GM12878 (cell line): ENCODE measurements at regions not wholly inside any gene's neighbourhood (a gene's known extent, or its start where the extent isn't known, plus 50 kb on each side); places are given as distances from the start of the nearest gene placed in this dataset.

Experiments
- HDAC6 ChIP-seq: fragments of 200-600 bp; sonication (generic); IDR thresholded peaks from one replicate; pipeline ENCODE4 v1.8.0; 2017; ENCODE audit warnings: antibody characterized with exemption; ENCODE audit not compliant: unreplicated experiment
- RAD51 ChIP-seq: fragments of 450-650 bp; IDR thresholded peaks from 2 replicates; pipeline ENCODE4 v1.6.1; 2016; ENCODE audit warnings: moderate library complexity, mild to moderate bottlenecking, inconsistent platforms
- RCOR1 ChIP-seq: conservative IDR thresholded peaks from 2 replicates; pipeline ENCODE4 v1.6.1; 2012; ENCODE audit warnings: low read depth, low read length, improper control_type of control experiment
- RFX5 ChIP-seq: IDR thresholded peaks from 2 replicates; pipeline ENCODE4 v1.6.1; 2011; ENCODE audit warnings: low read depth, low read length, improper control_type of control experiment
- TF ChIP-seq, protein P1 (sequence below): fragments of 450-650 bp; IDR thresholded peaks from 2 replicates; pipeline ENCODE4 v1.6.1; 2017; ENCODE audit warnings: borderline replicate concordance

DNA sequence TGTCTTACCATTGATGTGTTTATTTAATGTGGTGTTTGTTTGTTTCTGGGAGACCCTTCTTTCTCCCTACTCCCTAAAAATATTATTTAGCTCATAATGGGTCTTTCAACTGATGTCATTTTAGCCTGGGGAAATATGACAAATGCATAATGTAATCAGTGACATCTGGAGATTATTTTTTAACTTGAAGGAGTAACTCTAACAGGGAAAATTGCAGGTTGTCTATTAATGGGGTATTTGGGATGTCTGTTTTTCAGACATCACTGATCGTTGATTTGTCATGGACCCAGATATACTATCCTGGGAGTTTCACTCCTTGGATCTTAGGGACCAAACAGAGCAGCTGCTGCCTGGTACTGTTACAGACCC lies 230.4 kb downstream of the LOXHD1 start:
- TF ChIP-seq HDAC6 = no peak
- TF ChIP-seq RAD51 = no peak
- TF ChIP-seq, protein P1, sequence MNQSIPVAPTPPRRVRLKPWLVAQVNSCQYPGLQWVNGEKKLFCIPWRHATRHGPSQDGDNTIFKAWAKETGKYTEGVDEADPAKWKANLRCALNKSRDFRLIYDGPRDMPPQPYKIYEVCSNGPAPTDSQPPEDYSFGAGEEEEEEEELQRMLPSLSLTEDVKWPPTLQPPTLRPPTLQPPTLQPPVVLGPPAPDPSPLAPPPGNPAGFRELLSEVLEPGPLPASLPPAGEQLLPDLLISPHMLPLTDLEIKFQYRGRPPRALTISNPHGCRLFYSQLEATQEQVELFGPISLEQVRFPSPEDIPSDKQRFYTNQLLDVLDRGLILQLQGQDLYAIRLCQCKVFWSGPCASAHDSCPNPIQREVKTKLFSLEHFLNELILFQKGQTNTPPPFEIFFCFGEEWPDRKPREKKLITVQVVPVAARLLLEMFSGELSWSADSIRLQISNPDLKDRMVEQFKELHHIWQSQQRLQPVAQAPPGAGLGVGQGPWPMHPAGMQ = no peak
- TF ChIP-seq RCOR1 = no peak
- TF ChIP-seq RFX5 = no peak
